ENCODE measurements at regions not wholly inside any gene's neighbourhood (a gene's known extent, or its start where the extent isn't known, plus 50 kb on each side); places are given as distances from the start of the nearest gene placed in this dataset.

DNA sequence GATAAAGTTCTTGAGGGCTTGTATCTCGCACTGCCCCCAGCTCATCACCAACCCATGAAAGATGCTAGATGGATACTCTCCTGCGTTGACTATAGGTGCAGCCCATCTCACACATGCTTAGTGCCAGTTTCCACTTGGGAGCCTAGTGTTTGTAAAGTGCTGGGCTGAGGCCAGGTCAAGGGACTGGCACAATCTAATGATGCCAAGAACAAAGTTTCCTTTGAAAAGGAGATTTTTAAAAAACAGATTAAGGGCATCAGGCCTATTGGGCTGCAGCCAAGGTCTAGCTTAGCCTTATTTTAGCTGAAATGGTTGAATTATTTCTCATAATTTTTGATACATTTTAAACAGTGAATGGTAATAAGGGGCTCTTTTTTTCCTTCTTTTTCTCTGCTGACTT is 259.0 kb downstream of the ADRA2A start:
- Histone ChIP-seq H2BK15ac (ENCODE audit: low read length) (no peak overlapping the region), H3K27me3 (replicated peaks in 1 of 4; ENCODE audit: control insufficient read depth in 3 of 4, extremely low read depth in 1 of 4, insufficient read depth in 3 of 4, low read length in 3 of 4) (no peaks in the 10 kb centered on the region), H3K14ac (ENCODE audit: insufficient read length) (no peak overlapping the region), H3K56ac (replicated peaks; ENCODE audit: insufficient read length, low read depth, low read length) (no peak overlapping the region), H3K4me3 (ENCODE audit: extremely low read depth in 1 of 4, insufficient read depth in 2 of 4, low read depth in 3 of 4, low read length in 4 of 4) (no peak overlapping the region), H3K23me2 (ENCODE audit: low read depth, low read length) (no peaks in the 10 kb centered on the region), H3K27ac (ENCODE audit: low read depth, low read length) (no peak overlapping the region), H2BK12ac (ENCODE audit: low read depth, low read length) (no peak overlapping the region), H3K9ac (replicated peaks in 1 of 4; ENCODE audit: extremely low read depth in 1 of 4, low read depth in 3 of 4, low read length in 3 of 4) (no peak overlapping the region), H3K79me2 (ENCODE audit: control insufficient read depth in 1 of 2, insufficient read depth in 2 of 2, low read length in 2 of 2) (no peaks in the 10 kb centered on the region), H4K91ac (replicated peaks; ENCODE audit: insufficient read length, low read length) (no peak overlapping the region), H3K9me3 (ENCODE audit: insufficient read depth in 2 of 2, low read depth in 1 of 2, low read length in 1 of 2) (peaks cover 16 to 27% of the 10 kb centered on the region in 2 experiments), H3K79me1 (ENCODE audit: low read depth, low read length) (no peaks in the 10 kb centered on the region), H2BK20ac (ENCODE audit: low read length) (no peak overlapping the region), H3K4me2 (ENCODE audit: insufficient read depth in 1 of 2, low read depth in 2 of 2, low read length in 2 of 2) (no peak overlapping the region), H4K8ac (ENCODE audit: extremely low read depth, insufficient read depth, low read length) (no peak overlapping the region), H3K36me3 (ENCODE audit: control insufficient read depth in 2 of 4, insufficient read depth in 4 of 4, low read length in 3 of 4) (no peaks in the 10 kb centered on the region), H4K5ac (ENCODE audit: insufficient read length, low read depth, low read length) (no peak overlapping the region), H2BK120ac (replicated peaks; ENCODE audit: low read depth, low read length) (no peak overlapping the region), H2AK5ac (ENCODE audit: low read depth, low read length) (no peak overlapping the region), H2BK5ac (ENCODE audit: low read depth, low read length) (no peak overlapping the region), H4K20me1 (replicated peaks in 1 of 2; ENCODE audit: control insufficient read depth in 1 of 2, insufficient read depth in 2 of 2, low read length in 2 of 2) (no peaks in the 10 kb centered on the region), H2AFZ (ENCODE audit: low read length) (no peak overlapping the region), H3K23ac (ENCODE audit: insufficient read length) (no peak overlapping the region), H3K4me1 (replicated peaks in 1 of 4; ENCODE audit: control insufficient read depth in 3 of 4, insufficient read depth in 4 of 4, low read length in 3 of 4) (no peaks in the 10 kb centered on the region), H3K18ac (ENCODE audit: extremely low read depth, low read length) (no peak overlapping the region), H3K4ac (replicated peaks; ENCODE audit: insufficient read length, low read depth, low read length) (no peak overlapping the region)
- ChIA-PET CTCF (ENCODE audit: partially characterized antibody) (interaction anchor here (0.7 to 2.8 kb wide), 4 partner anchors 9 to 597 kb away, joined by 3 to 10 read pairs (median 4); partner anchors contain the start of gene ADRA2A), POLR2A (ENCODE audit: partially characterized antibody) (no interaction called here)
- TF ChIP-seq, protein P1, sequence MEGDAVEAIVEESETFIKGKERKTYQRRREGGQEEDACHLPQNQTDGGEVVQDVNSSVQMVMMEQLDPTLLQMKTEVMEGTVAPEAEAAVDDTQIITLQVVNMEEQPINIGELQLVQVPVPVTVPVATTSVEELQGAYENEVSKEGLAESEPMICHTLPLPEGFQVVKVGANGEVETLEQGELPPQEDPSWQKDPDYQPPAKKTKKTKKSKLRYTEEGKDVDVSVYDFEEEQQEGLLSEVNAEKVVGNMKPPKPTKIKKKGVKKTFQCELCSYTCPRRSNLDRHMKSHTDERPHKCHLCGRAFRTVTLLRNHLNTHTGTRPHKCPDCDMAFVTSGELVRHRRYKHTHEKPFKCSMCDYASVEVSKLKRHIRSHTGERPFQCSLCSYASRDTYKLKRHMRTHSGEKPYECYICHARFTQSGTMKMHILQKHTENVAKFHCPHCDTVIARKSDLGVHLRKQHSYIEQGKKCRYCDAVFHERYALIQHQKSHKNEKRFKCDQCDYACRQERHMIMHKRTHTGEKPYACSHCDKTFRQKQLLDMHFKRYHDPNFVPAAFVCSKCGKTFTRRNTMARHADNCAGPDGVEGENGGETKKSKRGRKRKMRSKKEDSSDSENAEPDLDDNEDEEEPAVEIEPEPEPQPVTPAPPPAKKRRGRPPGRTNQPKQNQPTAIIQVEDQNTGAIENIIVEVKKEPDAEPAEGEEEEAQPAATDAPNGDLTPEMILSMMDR (IDR thresholded peaks at IDR 0.05; ENCODE audit: control extremely low read depth in 1 of 3, insufficient read depth in 1 of 3, low read depth in 1 of 3, low read length in 3 of 3) = no peak
- TF ChIP-seq SIX5 (IDR thresholded peaks at IDR 0.05; ENCODE audit: low read depth, low read length) (no peak), SIRT6 (IDR thresholded peaks at IDR 0.05; ENCODE audit: low read length) (no peak), SUZ12 (IDR thresholded peaks at IDR 0.05; ENCODE audit: low read length) (no peak)
- FAIRE-seq (no peak), DNase-seq (ENCODE audit: low read depth in 1 of 2, low spot score in 2 of 2) (no peak)
- WGBS, 2 experiments (ENCODE audit: extremely low coverage in 1 of 2, insufficient coverage in 1 of 2, insufficient read length in 1 of 2, insufficient replicate concordance in 2 of 2, low coverage in 1 of 2, low lambda C conversion rate in 2 of 2, missing lambda C conversion rate in 1 of 2) = 90% methylated on average over 2 of the region's 2 CpGs; no CpG with 5 or more reads in 1 of the 2 experiments

Measured in H1 (cell line).